ENCODE measurements at regions not wholly inside any gene's neighbourhood (a gene's known extent, or its start where the extent isn't known, plus 50 kb on each side); places are given as distances from the start of the nearest gene placed in this dataset.

DNA sequence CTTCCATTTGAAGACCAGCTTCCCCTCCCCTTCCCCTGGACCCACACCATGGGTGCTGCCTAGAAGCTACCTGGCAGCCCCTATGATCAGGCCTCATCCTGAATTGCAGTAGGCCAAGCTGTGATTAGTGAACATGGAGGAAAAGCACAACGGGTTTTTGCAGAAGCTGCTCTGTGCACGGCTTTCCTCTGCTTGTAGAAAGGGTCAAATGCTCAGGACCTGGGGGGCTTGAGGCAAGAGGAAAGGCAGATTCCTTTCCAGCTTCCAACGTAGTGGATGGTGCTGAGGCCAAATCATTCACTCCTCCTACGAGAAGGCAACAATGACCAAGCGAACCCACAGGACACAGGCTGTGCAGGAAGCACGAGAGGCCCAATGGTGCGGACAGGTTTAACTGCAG lies 410.3 kb upstream of the SHH start:
- H3K27ac ChIP-seq (ENCODE audit: low read depth, low read length): no peak overlapping the region
- H3K36me3 ChIP-seq (ENCODE audit: low read length): no peaks in the 10 kb centered on the region
- no peaks in the 10 kb centered on the region for H3K9me3 ChIP-seq (ENCODE audit: insufficient read depth, low read length)
- no peaks in the 10 kb centered on the region for H3F3A ChIP-seq (ENCODE audit: insufficient read depth)
- no peaks in the 10 kb centered on the region for H3K79me2 ChIP-seq (ENCODE audit: insufficient read depth, low read length)
- H4K20me1 ChIP-seq (ENCODE audit: low read depth, low read length): no peaks in the 10 kb centered on the region
- no peak overlapping the region for H2AFZ ChIP-seq (ENCODE audit: low read depth, low read length, severe bottlenecking)
- H3K4me2 ChIP-seq (ENCODE audit: low read depth, low read length, poor library complexity, severe bottlenecking): no peak overlapping the region
- TF ChIP-seq, protein P1, sequence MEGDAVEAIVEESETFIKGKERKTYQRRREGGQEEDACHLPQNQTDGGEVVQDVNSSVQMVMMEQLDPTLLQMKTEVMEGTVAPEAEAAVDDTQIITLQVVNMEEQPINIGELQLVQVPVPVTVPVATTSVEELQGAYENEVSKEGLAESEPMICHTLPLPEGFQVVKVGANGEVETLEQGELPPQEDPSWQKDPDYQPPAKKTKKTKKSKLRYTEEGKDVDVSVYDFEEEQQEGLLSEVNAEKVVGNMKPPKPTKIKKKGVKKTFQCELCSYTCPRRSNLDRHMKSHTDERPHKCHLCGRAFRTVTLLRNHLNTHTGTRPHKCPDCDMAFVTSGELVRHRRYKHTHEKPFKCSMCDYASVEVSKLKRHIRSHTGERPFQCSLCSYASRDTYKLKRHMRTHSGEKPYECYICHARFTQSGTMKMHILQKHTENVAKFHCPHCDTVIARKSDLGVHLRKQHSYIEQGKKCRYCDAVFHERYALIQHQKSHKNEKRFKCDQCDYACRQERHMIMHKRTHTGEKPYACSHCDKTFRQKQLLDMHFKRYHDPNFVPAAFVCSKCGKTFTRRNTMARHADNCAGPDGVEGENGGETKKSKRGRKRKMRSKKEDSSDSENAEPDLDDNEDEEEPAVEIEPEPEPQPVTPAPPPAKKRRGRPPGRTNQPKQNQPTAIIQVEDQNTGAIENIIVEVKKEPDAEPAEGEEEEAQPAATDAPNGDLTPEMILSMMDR (IDR thresholded peaks at IDR 0.05; ENCODE audit: insufficient read depth, low read length, poor library complexity, severe bottlenecking): no peak
- no peak for TF ChIP-seq EZH2phosphoT487 (conservative IDR thresholded peaks at IDR 0.05; ENCODE audit: low read length)
- no peaks in the 10 kb centered on the region for H3K27me3 ChIP-seq (ENCODE audit: low read length)
- no peak overlapping the region for H3K4me3 ChIP-seq (ENCODE audit: insufficient read depth, low read length, poor library complexity, severe bottlenecking)
- H3K9ac ChIP-seq (ENCODE audit: low read length): no peak overlapping the region
- H3K9me2 ChIP-seq (replicated peaks; ENCODE audit: insufficient read depth, low read length): no peaks in the 10 kb centered on the region

DNA sequence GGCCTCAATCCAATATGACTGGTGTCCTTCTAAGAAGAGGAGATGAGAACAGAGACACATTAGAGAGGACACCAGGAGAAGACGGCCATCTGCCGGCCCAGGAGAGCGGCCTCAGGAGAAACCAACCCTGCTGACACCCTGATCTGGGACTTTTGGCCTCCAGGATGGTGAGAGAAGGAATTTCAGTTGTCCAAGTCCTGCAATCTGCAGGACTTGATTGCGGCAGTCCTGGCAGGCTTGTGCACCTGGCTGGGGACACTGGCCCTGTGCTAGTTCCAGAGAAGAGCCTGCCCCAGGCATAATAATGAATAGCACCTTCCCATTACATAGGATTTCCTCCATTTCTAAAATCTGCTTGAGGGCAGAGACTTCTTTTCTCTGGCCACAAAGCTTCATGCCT lies 409.9 kb upstream of the SHH start:
- Histone ChIP-seq H3K36me3 (ENCODE audit: low read length) (no peaks in the 10 kb centered on the region), H3K9ac (ENCODE audit: low read length) (no peak overlapping the region), H3K4me3 (ENCODE audit: insufficient read depth, low read length, poor library complexity, severe bottlenecking) (no peak overlapping the region), H3F3A (ENCODE audit: insufficient read depth) (no peaks in the 10 kb centered on the region), H4K20me1 (ENCODE audit: low read depth, low read length) (no peaks in the 10 kb centered on the region), H3K9me2 (replicated peaks; ENCODE audit: insufficient read depth, low read length) (no peaks in the 10 kb centered on the region), H2AFZ (ENCODE audit: low read depth, low read length, severe bottlenecking) (no peak overlapping the region), H3K27ac (ENCODE audit: low read depth, low read length) (no peak overlapping the region), H3K9me3 (ENCODE audit: insufficient read depth, low read length) (no peaks in the 10 kb centered on the region), H3K79me2 (ENCODE audit: insufficient read depth, low read length) (no peaks in the 10 kb centered on the region), H3K27me3 (ENCODE audit: low read length) (no peaks in the 10 kb centered on the region), H3K4me2 (ENCODE audit: low read depth, low read length, poor library complexity, severe bottlenecking) (no peak overlapping the region)
- no peak for TF ChIP-seq EZH2phosphoT487 (conservative IDR thresholded peaks at IDR 0.05; ENCODE audit: low read length)
- TF ChIP-seq, protein P1 (IDR thresholded peaks at IDR 0.05; ENCODE audit: insufficient read depth, low read length, poor library complexity, severe bottlenecking): no peak

DNA sequence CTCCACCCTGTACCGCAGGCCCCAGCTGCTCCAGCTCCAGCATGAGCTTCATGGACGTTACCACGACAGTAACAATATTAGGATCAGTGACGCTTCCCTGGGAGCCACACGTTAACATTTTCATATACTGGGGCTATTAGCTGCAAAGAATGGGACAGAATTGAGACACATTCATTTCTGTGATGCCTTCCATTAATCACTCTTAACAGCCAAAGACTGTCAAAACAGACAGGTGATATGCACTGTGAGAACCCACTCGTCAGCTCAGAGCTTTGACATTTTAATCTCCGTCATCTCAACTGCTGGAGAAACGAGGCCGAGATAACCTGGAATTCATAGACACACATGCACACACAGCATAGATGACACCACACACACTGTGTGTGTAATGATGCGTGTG lies 408.4 kb upstream of the SHH start:
- H4K20me1 ChIP-seq (ENCODE audit: low read depth, low read length): no peaks in the 10 kb centered on the region
- H3K9ac ChIP-seq (ENCODE audit: low read length): no peak overlapping the region
- no peak overlapping the region for H2AFZ ChIP-seq (ENCODE audit: low read depth, low read length, severe bottlenecking)
- H3K27ac ChIP-seq (ENCODE audit: low read depth, low read length): no peak overlapping the region
- H3K4me2 ChIP-seq (ENCODE audit: low read depth, low read length, poor library complexity, severe bottlenecking): no peak overlapping the region
- H3K4me3 ChIP-seq (ENCODE audit: insufficient read depth, low read length, poor library complexity, severe bottlenecking): no peak overlapping the region
- no peaks in the 10 kb centered on the region for H3K36me3 ChIP-seq (ENCODE audit: low read length)
- no peaks in the 10 kb centered on the region for H3F3A ChIP-seq (ENCODE audit: insufficient read depth)
- H3K79me2 ChIP-seq (ENCODE audit: insufficient read depth, low read length): no peaks in the 10 kb centered on the region
- no peaks in the 10 kb centered on the region for H3K27me3 ChIP-seq (ENCODE audit: low read length)
- no peaks in the 10 kb centered on the region for H3K9me3 ChIP-seq (ENCODE audit: insufficient read depth, low read length)
- no peaks in the 10 kb centered on the region for H3K9me2 ChIP-seq (replicated peaks; ENCODE audit: insufficient read depth, low read length)
- TF ChIP-seq, protein P1 (IDR thresholded peaks at IDR 0.05; ENCODE audit: insufficient read depth, low read length, poor library complexity, severe bottlenecking): no peak
- no peak for TF ChIP-seq EZH2phosphoT487 (conservative IDR thresholded peaks at IDR 0.05; ENCODE audit: low read length)
